Fibroblast of lung (primary cell): ENCODE measurements at regions not wholly inside any gene's neighbourhood (a gene's known extent, or its start where the extent isn't known, plus 50 kb on each side); places are given as distances from the start of the nearest gene placed in this dataset.

Experiments
- DNase-seq, 2 donors: peaks; one replicate each; pipeline versions ENCODE4 v3.0.0 to v3.0.0-alpha.2; 2010; ENCODE audit warnings: low read depth in 2 of 2
- H2AFZ ChIP-seq: 2 replicates; pipeline ENCODE4 v1.5.1; 2012; ENCODE audit warnings: low read length, control low read depth, inconsistent platforms
- H3K27ac ChIP-seq: 2 replicates; pipeline ENCODE4 v1.5.1; 2011; ENCODE audit warnings: low read length, control low read depth; ENCODE audit not compliant: insufficient read depth
- H3K27me3 ChIP-seq: 2 replicates; pipeline ENCODE4 v1.5.1; 2011; ENCODE audit warnings: mild to moderate bottlenecking, low read length; ENCODE audit not compliant: control insufficient read depth, insufficient read depth
- H3K36me3 ChIP-seq: 2 replicates; pipeline ENCODE4 v1.5.1; 2011; ENCODE audit warnings: low read length; ENCODE audit not compliant: control insufficient read depth, insufficient read depth
- H3K4me1 ChIP-seq: 2 replicates; pipeline ENCODE4 v1.5.1; 2011; ENCODE audit warnings: low read length; ENCODE audit not compliant: control insufficient read depth, insufficient read depth; ENCODE audit errors: extremely low read depth
- H3K4me2 ChIP-seq: 2 replicates; pipeline ENCODE4 v1.5.1; 2011; ENCODE audit warnings: low read length, control low read depth; ENCODE audit not compliant: insufficient read depth; ENCODE audit errors: extremely low read depth
- H3K4me3 ChIP-seq, 4 experiments: fragments of 200-600 bp in 1 of 4; sonication (generic) in 1 of 4; replicated peaks in 1 of 4; 2 replicates each; pipeline ENCODE4 v1.5.1; 2011 to 2016; ENCODE audit warnings: low read length in 4 of 4, low read depth in 3 of 4, mild to moderate bottlenecking in 3 of 4, control low read depth in 2 of 4, inconsistent platforms in 1 of 4, mixed read lengths in 1 of 4; ENCODE audit not compliant: insufficient read depth in 1 of 4; ENCODE audit errors: control extremely low read depth in 1 of 4
- H3K79me2 ChIP-seq: 2 replicates; pipeline ENCODE4 v1.5.1; 2012; ENCODE audit warnings: mild to moderate bottlenecking, low read length, inconsistent platforms; ENCODE audit not compliant: control insufficient read depth, insufficient read depth
- H3K9ac ChIP-seq: 2 replicates; pipeline ENCODE4 v1.5.1; 2011; ENCODE audit warnings: mild to moderate bottlenecking, low read length, control low read depth; ENCODE audit not compliant: insufficient read depth
- H3K9me3 ChIP-seq: 2 replicates; pipeline ENCODE4 v1.5.1; 2012; ENCODE audit warnings: low read depth, low read length; ENCODE audit not compliant: control insufficient read depth, insufficient read depth
- H4K20me1 ChIP-seq: 2 replicates; pipeline ENCODE4 v1.5.1; 2011; ENCODE audit warnings: low read length; ENCODE audit not compliant: control insufficient read depth, insufficient read depth; ENCODE audit errors: extremely low read depth
- CTCF ChIP-seq, 2 donors: IDR thresholded peaks in 1 of 2; conservative IDR thresholded peaks in 1 of 2; 1 replicate in 1 of 2; 2 replicates in 1 of 2; pipeline ENCODE4 v1.5.1; 2011 to 2012; ENCODE audit warnings: low read length in 2 of 2, control low read depth in 1 of 2, inconsistent platforms in 1 of 2, low read depth in 1 of 2, mild to moderate bottlenecking in 1 of 2
- EZH2 ChIP-seq: IDR thresholded peaks from 2 replicates; pipeline ENCODE4 v1.5.1; 2012; ENCODE audit warnings: low read length, control low read depth, mild to moderate bottlenecking; ENCODE audit errors: missing control alignments

- H3K27me3 ChIP-seq: peaks cover 2% of the 10 kb centered on the region
- DNase-seq: no peak
- no peaks in the 10 kb centered on the region for H3K79me2 ChIP-seq
- no peaks in the 10 kb centered on the region for H3K4me1 ChIP-seq
- no peak overlapping the region for H3K4me3 ChIP-seq
- no peaks in the 10 kb centered on the region for H4K20me1 ChIP-seq
- no peaks in the 10 kb centered on the region for H3K36me3 ChIP-seq
- no peak overlapping the region for H3K4me2 ChIP-seq
- TF ChIP-seq CTCF (conservative IDR thresholded peaks at IDR 0.05 in 1 of 2, IDR thresholded peaks at IDR 0.05 in 1 of 2; ENCODE audit: low read depth in 1 of 2, low read length in 2 of 2) (no peak), EZH2 (no peak)
- no peak overlapping the region for H3K27ac ChIP-seq
- no peak overlapping the region for H2AFZ ChIP-seq
- H3K9me3 ChIP-seq: no peaks in the 10 kb centered on the region
- no peak overlapping the region for H3K9ac ChIP-seq
Observed at GRCh38 chr3:194025119-194025518, 110.8 kb upstream of the HES1 start.

- H4K20me1 ChIP-seq: no peaks in the 10 kb centered on the region
- H3K27me3 ChIP-seq: peaks cover 2% of the 10 kb centered on the region
- no peak for TF ChIP-seq CTCF (conservative IDR thresholded peaks at IDR 0.05 in 1 of 2, IDR thresholded peaks at IDR 0.05 in 1 of 2; ENCODE audit: low read depth in 1 of 2, low read length in 2 of 2)
- TF ChIP-seq EZH2: no peak
- H3K9me3 ChIP-seq: no peaks in the 10 kb centered on the region
- H3K4me1 ChIP-seq: no peaks in the 10 kb centered on the region
- no peak overlapping the region for H2AFZ ChIP-seq
- H3K79me2 ChIP-seq: no peaks in the 10 kb centered on the region
- DNase-seq: no peak
- H3K27ac ChIP-seq: no peak overlapping the region
- no peak overlapping the region for H3K9ac ChIP-seq
- no peak overlapping the region for H3K4me3 ChIP-seq
- no peaks in the 10 kb centered on the region for H3K36me3 ChIP-seq
- H3K4me2 ChIP-seq: no peak overlapping the region
Observed at GRCh38 chr3:194025951-194026350, 110.0 kb upstream of the HES1 start.

- Histone ChIP-seq H3K9ac (no peak overlapping the region), H3K36me3 (no peaks in the 10 kb centered on the region), H3K4me2 (no peak overlapping the region), H3K27ac (no peak overlapping the region), H3K4me1 (no peaks in the 10 kb centered on the region), H3K9me3 (no peaks in the 10 kb centered on the region), H2AFZ (no peak overlapping the region), H4K20me1 (no peaks in the 10 kb centered on the region), H3K79me2 (no peaks in the 10 kb centered on the region), H3K4me3 (no peak overlapping the region), H3K27me3 (no peaks in the 10 kb centered on the region)
- no peak for DNase-seq
- TF ChIP-seq EZH2 (no peak), CTCF (conservative IDR thresholded peaks at IDR 0.05 in 1 of 2, IDR thresholded peaks at IDR 0.05 in 1 of 2; ENCODE audit: low read depth in 1 of 2, low read length in 2 of 2) (no peak)
Observed at GRCh38 chr3:194028434-194029004, 107.4 kb upstream of the HES1 start.
